ENCODE measurements at regions not wholly inside any gene's neighbourhood (a gene's known extent, or its start where the extent isn't known, plus 50 kb on each side); places are given as distances from the start of the nearest gene placed in this dataset.

- H3K36me3 Mint-ChIP-seq (ENCODE audit: insufficient read depth in 1 of 3, low read depth in 3 of 3): peaks cover 0 to 4% (median 4%) of the 10 kb centered on the region in 3 experiments; a peak in 4 of 7 replicates
- TF ChIP-seq, protein P1, sequence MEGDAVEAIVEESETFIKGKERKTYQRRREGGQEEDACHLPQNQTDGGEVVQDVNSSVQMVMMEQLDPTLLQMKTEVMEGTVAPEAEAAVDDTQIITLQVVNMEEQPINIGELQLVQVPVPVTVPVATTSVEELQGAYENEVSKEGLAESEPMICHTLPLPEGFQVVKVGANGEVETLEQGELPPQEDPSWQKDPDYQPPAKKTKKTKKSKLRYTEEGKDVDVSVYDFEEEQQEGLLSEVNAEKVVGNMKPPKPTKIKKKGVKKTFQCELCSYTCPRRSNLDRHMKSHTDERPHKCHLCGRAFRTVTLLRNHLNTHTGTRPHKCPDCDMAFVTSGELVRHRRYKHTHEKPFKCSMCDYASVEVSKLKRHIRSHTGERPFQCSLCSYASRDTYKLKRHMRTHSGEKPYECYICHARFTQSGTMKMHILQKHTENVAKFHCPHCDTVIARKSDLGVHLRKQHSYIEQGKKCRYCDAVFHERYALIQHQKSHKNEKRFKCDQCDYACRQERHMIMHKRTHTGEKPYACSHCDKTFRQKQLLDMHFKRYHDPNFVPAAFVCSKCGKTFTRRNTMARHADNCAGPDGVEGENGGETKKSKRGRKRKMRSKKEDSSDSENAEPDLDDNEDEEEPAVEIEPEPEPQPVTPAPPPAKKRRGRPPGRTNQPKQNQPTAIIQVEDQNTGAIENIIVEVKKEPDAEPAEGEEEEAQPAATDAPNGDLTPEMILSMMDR (conservative IDR thresholded peaks at IDR 0.05): no peak
Measured at GRCh38 chr2:150167711-150168110, 319.8 kb downstream of the RND3 start.

More at GRCh38 chr2:150167711-150168110, 319.8 kb downstream of the RND3 start:
- no peaks in the 10 kb centered on the region for H3K4me1 ChIP-seq (ENCODE audit: insufficient read depth, low read length)
- H2BK12ac ChIP-seq (ENCODE audit: insufficient read length, low read depth, low read length): no peak overlapping the region
- no peaks in the 10 kb centered on the region for H3K79me1 ChIP-seq (ENCODE audit: insufficient read depth, low read depth, low read length, poor library complexity, severe bottlenecking)
- H4K91ac ChIP-seq (ENCODE audit: insufficient read length, low read depth, low read length): no peak overlapping the region
- H2BK15ac ChIP-seq (ENCODE audit: low read depth, low read length): no peak overlapping the region
- H3K18ac ChIP-seq (ENCODE audit: insufficient read length, low read depth, low read length): no peak overlapping the region
- no peak overlapping the region for H3K56ac ChIP-seq (ENCODE audit: insufficient read length, low read depth, low read length)
- no peaks in the 10 kb centered on the region for H3K27me3 Mint-ChIP-seq (ENCODE audit: low read depth)
- no peak overlapping the region for H3K4me3 Mint-ChIP-seq
- no peaks in the 10 kb centered on the region for H3K9me3 ChIP-seq (ENCODE audit: control insufficient read depth, low read depth, low read length)
- DNase-seq: no peak
- H4K5ac ChIP-seq (ENCODE audit: insufficient read length, low read depth, low read length): no peak overlapping the region
- no peak overlapping the region for H3K27ac ChIP-seq (ENCODE audit: insufficient read length, low read depth, low read length)
- no CpG with 5 or more reads among the region's 2 CpGs for WGBS (ENCODE audit: extremely low coverage, insufficient read length, low lambda C conversion rate)
- H3K9me3 Mint-ChIP-seq: peaks cover 0 to 6% of the 10 kb centered on the region in 2 experiments; a peak in 3 of 5 replicates
- H3K27me3 ChIP-seq (ENCODE audit: insufficient read depth, low read length): no peaks in the 10 kb centered on the region
- no peak overlapping the region for H3K27ac Mint-ChIP-seq
- H2AFZ ChIP-seq (ENCODE audit: low read length): no peak overlapping the region
- no peak overlapping the region for H2BK5ac ChIP-seq (ENCODE audit: insufficient read length, low read length)
- H4K8ac ChIP-seq (replicated peaks; ENCODE audit: insufficient read length, low read depth, low read length): no peak overlapping the region
- no peaks in the 10 kb centered on the region for H4K20me1 ChIP-seq (ENCODE audit: control insufficient read depth, insufficient read depth, insufficient read length)
- H3K23me2 ChIP-seq (ENCODE audit: insufficient read length, low read depth, low read length, poor library complexity, severe bottlenecking): no peaks in the 10 kb centered on the region
- no peak overlapping the region for H3K4ac ChIP-seq (ENCODE audit: low read depth, low read length)
- H3K9ac ChIP-seq (ENCODE audit: extremely low read depth, insufficient read length, low read length): no peak overlapping the region
- peaks cover 7 to 14% of the 10 kb centered on the region in 2 experiments; a peak in 3 of 4 replicates for H3K4me1 Mint-ChIP-seq
- H3K23ac ChIP-seq (ENCODE audit: insufficient read length, low read depth, low read length): no peak overlapping the region
- H2BK120ac ChIP-seq (ENCODE audit: low read depth, low read length, poor library complexity, severe bottlenecking): no peak overlapping the region
- no peak overlapping the region for H2AK5ac ChIP-seq (ENCODE audit: insufficient read length, low read length)
- H3K4me2 ChIP-seq (ENCODE audit: insufficient read depth, insufficient read length, low read length): no peak overlapping the region
- no peak overlapping the region for H3K14ac ChIP-seq (ENCODE audit: insufficient read depth, low read length)
- no peak overlapping the region for H2BK20ac ChIP-seq (ENCODE audit: low read depth, low read length, poor library complexity, severe bottlenecking)
- no peak overlapping the region for H3T11ph ChIP-seq (ENCODE audit: low read length)
- H3K79me2 ChIP-seq (ENCODE audit: insufficient read depth, low read length): no peaks in the 10 kb centered on the region
